HG03378 (cell line): ENCODE measurements at regions not wholly inside any gene's neighbourhood (a gene's known extent, or its start where the extent isn't known, plus 50 kb on each side); places are given as distances from the start of the nearest gene placed in this dataset.
"Not testable (repeated sequence)": the region's sequence is repeated elsewhere in the genome, so short reads cannot be mapped to it uniquely, and the experiment has no call there.

ENCODE experiments used
- ATAC-seq: cut with Tn5 transposase; IDR thresholded peaks from one replicate; pipeline ENCODE4 v1.9.1; 2021; ENCODE audit warnings: mild to moderate bottlenecking, moderate library complexity; ENCODE audit not compliant: unreplicated experiment

GRCh38 chr2:16396171-16396570 lies 269.5 kb downstream of the CYRIA start:
- ATAC-seq = no peak

GRCh38 chr2:16395601-16396000 lies 270.0 kb downstream of the CYRIA start:
- no peak for ATAC-seq

- no peak for ATAC-seq
Measured at GRCh38 chr2:16394986-16395550, 270.6 kb downstream of the CYRIA start.

- ATAC-seq = no peak
Measured at GRCh38 chr2:16394072-16394985, 271.3 kb downstream of the CYRIA start.

- no peak for ATAC-seq
Measured at GRCh38 chr2:16393500-16394071, 272.0 kb downstream of the CYRIA start.

GRCh38 chr2:16392647-16393499 lies 272.8 kb downstream of the CYRIA start:
- no peak for ATAC-seq

GRCh38 chr2:16391986-16392385 lies 273.6 kb downstream of the CYRIA start:
- ATAC-seq = no peak

- no peak for ATAC-seq
Measured at GRCh38 chr2:16390561-16390960, 275.1 kb downstream of the CYRIA start.

GRCh38 chr2:16389611-16390010 lies 276.0 kb downstream of the CYRIA start:
- no peak for ATAC-seq

- ATAC-seq = not testable (repeated sequence)
Measured at GRCh38 chr2:16388199-16388830, 277.3 kb downstream of the CYRIA start.

- ATAC-seq = no peak
Measured at GRCh38 chr2:16387461-16387984, 278.1 kb downstream of the CYRIA start.

GRCh38 chr2:16386431-16386830 lies 279.2 kb downstream of the CYRIA start:
- ATAC-seq = no peak

GRCh38 chr2:16386031-16386430 lies 279.6 kb downstream of the CYRIA start:
- ATAC-seq = no peak

GRCh38 chr2:16385341-16385740 lies 280.3 kb downstream of the CYRIA start:
- ATAC-seq = no peak

GRCh38 chr2:16383411-16383810 lies 282.2 kb downstream of the CYRIA start:
- ATAC-seq = no peak

GRCh38 chr2:16382451-16382850 lies 283.2 kb downstream of the CYRIA start:
- no peak for ATAC-seq

GRCh38 chr2:16381511-16381910 lies 284.1 kb downstream of the CYRIA start:
- no peak for ATAC-seq

- ATAC-seq = not testable (repeated sequence)
Measured at GRCh38 chr2:16379901-16380300, 285.7 kb downstream of the CYRIA start.

GRCh38 chr2:16379061-16379460 lies 286.6 kb downstream of the CYRIA start:
- ATAC-seq = not testable (repeated sequence)

- no peak for ATAC-seq
Measured at GRCh38 chr2:16378031-16378430, 287.6 kb downstream of the CYRIA start.
